ENCODE measurements at regions not wholly inside any gene's neighbourhood (a gene's known extent, or its start where the extent isn't known, plus 50 kb on each side); places are given as distances from the start of the nearest gene placed in this dataset.

DNA sequence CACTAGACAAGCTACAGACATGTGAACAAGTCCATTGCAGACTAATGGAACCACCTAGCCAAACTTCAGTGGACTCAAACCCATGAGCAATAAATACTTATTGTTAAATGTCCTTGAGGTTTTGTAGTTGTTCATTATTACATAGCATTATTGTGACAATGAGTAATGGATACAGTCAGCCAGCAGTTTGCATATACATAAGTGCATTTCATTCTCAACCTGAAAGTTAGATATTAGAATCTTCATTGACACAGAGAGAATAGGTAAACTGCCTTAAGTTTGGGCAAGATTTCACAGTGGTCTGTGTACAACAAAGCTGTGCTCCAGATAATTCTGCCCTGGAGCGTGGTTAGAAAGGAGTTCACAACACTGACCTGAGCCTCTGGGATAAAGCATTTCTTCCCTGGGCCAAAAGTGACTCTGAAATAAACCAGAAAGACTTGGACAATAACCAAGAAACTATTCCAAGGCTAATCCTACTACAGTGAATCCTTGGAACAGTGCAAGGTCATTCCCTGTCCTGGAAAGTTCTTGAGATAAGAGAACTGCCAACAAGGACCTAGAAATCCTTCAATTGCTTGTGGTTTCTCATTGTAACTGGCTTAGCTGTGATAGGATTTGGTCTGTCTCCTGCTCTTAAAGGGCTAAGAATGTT is 225.5 kb upstream of the STT3B start:
- TF ChIP-seq CTCF (IDR thresholded peaks at IDR 0.05), result no peak
- no peak for TF ChIP-seq POLR2A (IDR thresholded peaks at IDR 0.05)

All from body of pancreas (tissue), 4 donors.